ENCODE measurements at regions not wholly inside any gene's neighbourhood (a gene's known extent, or its start where the extent isn't known, plus 50 kb on each side); places are given as distances from the start of the nearest gene placed in this dataset.

DNA sequence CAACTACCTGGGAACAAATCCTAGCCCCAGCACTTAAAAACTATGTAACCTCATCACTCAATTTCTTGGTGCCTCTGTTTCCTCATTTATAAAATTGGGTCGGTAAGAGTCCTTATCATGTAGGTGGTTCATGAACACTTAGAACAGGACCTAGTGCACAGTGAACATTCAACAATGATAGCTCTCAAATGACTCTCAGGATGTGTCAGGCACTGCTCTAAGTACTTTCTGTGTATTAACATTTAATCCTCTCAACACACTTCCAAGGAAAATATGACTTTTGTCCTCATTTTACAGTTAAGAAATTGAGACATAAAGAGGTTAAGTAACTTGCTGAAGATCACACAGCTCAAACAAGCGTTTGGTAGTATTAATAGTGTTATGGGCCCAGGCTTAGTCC lies 202.1 kb upstream of the KLF4 start:
- FAIRE-seq (no peak), DNase-seq (ENCODE audit: low read depth, low spot score) (no peak)
- H3K9me3 ChIP-seq (ENCODE audit: control insufficient read depth, low read depth, low read length), result no peaks in the 10 kb centered on the region
- H3K9ac ChIP-seq (ENCODE audit: control insufficient read depth, extremely low read depth, insufficient read depth, low read length), result no peak overlapping the region
- H3K36me3 ChIP-seq (ENCODE audit: control insufficient read depth in 2 of 2, extremely low read depth in 1 of 2, insufficient read depth in 2 of 2, low read length in 2 of 2), result no peaks in the 10 kb centered on the region
- H3K4me3 ChIP-seq (ENCODE audit: control insufficient read depth in 2 of 3, extremely low read depth in 1 of 3, insufficient read depth in 2 of 3, low read depth in 1 of 3, low read length in 3 of 3), result no peak overlapping the region
- H3K79me2 ChIP-seq (ENCODE audit: control insufficient read depth, insufficient read depth, low read length), result no peaks in the 10 kb centered on the region
- no peaks in the 10 kb centered on the region for H3K9me1 ChIP-seq (ENCODE audit: control insufficient read depth, extremely low read depth, insufficient read depth, low read length)
- TF ChIP-seq, protein P1, sequence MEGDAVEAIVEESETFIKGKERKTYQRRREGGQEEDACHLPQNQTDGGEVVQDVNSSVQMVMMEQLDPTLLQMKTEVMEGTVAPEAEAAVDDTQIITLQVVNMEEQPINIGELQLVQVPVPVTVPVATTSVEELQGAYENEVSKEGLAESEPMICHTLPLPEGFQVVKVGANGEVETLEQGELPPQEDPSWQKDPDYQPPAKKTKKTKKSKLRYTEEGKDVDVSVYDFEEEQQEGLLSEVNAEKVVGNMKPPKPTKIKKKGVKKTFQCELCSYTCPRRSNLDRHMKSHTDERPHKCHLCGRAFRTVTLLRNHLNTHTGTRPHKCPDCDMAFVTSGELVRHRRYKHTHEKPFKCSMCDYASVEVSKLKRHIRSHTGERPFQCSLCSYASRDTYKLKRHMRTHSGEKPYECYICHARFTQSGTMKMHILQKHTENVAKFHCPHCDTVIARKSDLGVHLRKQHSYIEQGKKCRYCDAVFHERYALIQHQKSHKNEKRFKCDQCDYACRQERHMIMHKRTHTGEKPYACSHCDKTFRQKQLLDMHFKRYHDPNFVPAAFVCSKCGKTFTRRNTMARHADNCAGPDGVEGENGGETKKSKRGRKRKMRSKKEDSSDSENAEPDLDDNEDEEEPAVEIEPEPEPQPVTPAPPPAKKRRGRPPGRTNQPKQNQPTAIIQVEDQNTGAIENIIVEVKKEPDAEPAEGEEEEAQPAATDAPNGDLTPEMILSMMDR (optimal IDR thresholded peaks at IDR 0.05 in 1 of 3, IDR thresholded peaks at IDR 0.05 in 1 of 3, conservative IDR thresholded peaks at IDR 0.05 in 1 of 3; ENCODE audit: extremely low read depth in 1 of 3, insufficient read depth in 2 of 3, low read length in 3 of 3), result no peak
- no peak for TF ChIP-seq EZH2 (IDR thresholded peaks at IDR 0.05; ENCODE audit: low read length)
- no peak overlapping the region for H3K27ac ChIP-seq (ENCODE audit: control insufficient read depth, insufficient read depth, low read length)
- no peak overlapping the region for H3K4me2 ChIP-seq (ENCODE audit: control insufficient read depth, extremely low read depth, insufficient read depth, low read depth, low read length)
- dilution Hi-C loops (cut with MboI; ENCODE audit: extremely low pct_ligation_motif_present, low sequenced_read_pairs), result no loop called here
- no peak overlapping the region for H2AFZ ChIP-seq (ENCODE audit: control insufficient read depth, low read length)
- peaks cover 5% of the 10 kb centered on the region for H3K4me1 ChIP-seq (ENCODE audit: control insufficient read depth, extremely low read depth, insufficient read depth, low read length)
- H4K20me1 ChIP-seq (ENCODE audit: control insufficient read depth, extremely low read depth, insufficient read depth, low read length), result no peaks in the 10 kb centered on the region
- H3K27me3 ChIP-seq (ENCODE audit: control insufficient read depth, extremely low read depth, insufficient read depth, low read length), result no peaks in the 10 kb centered on the region

DNA sequence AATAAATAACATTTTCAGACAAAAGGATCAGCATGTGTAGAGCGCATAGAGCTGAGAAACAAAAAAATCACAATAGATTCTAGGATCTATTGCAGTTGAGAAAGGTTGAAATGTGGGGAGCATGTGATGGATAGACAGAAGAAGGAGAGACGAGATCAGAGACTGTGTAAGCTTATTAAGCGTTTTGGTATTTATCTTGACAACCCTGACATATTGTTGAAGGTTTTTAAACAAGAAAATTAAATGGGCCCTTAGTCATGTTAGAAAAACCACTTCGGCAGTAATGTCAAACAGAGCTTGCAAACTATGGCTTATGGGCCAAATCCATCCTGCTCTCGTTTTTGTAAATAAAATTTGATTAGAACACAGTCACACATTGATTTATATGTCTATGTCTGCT lies 200.5 kb upstream of the KLF4 start:
- dilution Hi-C loops (cut with MboI; ENCODE audit: extremely low pct_ligation_motif_present, low sequenced_read_pairs), result no loop called here

More for the DNA sequence above, 200.5 kb upstream of the KLF4 start:
- Histone ChIP-seq H3K9ac (ENCODE audit: control insufficient read depth, extremely low read depth, insufficient read depth, low read length) (no peak overlapping the region), H3K9me1 (ENCODE audit: control insufficient read depth, extremely low read depth, insufficient read depth, low read length) (no peaks in the 10 kb centered on the region), H3K4me3 (ENCODE audit: control insufficient read depth in 2 of 3, extremely low read depth in 1 of 3, insufficient read depth in 2 of 3, low read depth in 1 of 3, low read length in 3 of 3) (no peak overlapping the region), H3K27me3 (ENCODE audit: control insufficient read depth, extremely low read depth, insufficient read depth, low read length) (no peaks in the 10 kb centered on the region), H3K27ac (ENCODE audit: control insufficient read depth, insufficient read depth, low read length) (no peak overlapping the region), H4K20me1 (ENCODE audit: control insufficient read depth, extremely low read depth, insufficient read depth, low read length) (no peaks in the 10 kb centered on the region), H3K36me3 (ENCODE audit: control insufficient read depth in 2 of 2, extremely low read depth in 1 of 2, insufficient read depth in 2 of 2, low read length in 2 of 2) (no peaks in the 10 kb centered on the region), H3K9me3 (ENCODE audit: control insufficient read depth, low read depth, low read length) (no peaks in the 10 kb centered on the region), H2AFZ (ENCODE audit: control insufficient read depth, low read length) (no peak overlapping the region), H3K79me2 (ENCODE audit: control insufficient read depth, insufficient read depth, low read length) (no peaks in the 10 kb centered on the region), H3K4me1 (ENCODE audit: control insufficient read depth, extremely low read depth, insufficient read depth, low read length) (peaks cover 5% of the 10 kb centered on the region), H3K4me2 (ENCODE audit: control insufficient read depth, extremely low read depth, insufficient read depth, low read depth, low read length) (no peak overlapping the region)
- no peak for TF ChIP-seq EZH2 (IDR thresholded peaks at IDR 0.05; ENCODE audit: low read length)
- TF ChIP-seq, protein P1 (optimal IDR thresholded peaks at IDR 0.05 in 1 of 3, IDR thresholded peaks at IDR 0.05 in 1 of 3, conservative IDR thresholded peaks at IDR 0.05 in 1 of 3; ENCODE audit: extremely low read depth in 1 of 3, insufficient read depth in 2 of 3, low read length in 3 of 3), result no peak
- DNase-seq (ENCODE audit: low read depth, low spot score), result no peak
- FAIRE-seq, result no peak

Measured in keratinocyte (primary cell).